NCI-H1092 treated with DMSO at 0.1 percent for 48 hours (cell line): ENCODE measurements at regions not wholly inside any gene's neighbourhood (a gene's known extent, or its start where the extent isn't known, plus 50 kb on each side); places are given as distances from the start of the nearest gene placed in this dataset.

Source experiments
- DNase-seq: peaks from one replicate; lab custom pipeline; 2025; lab: John Stamatoyannopoulos, UW

- DNase-seq, result no peak
Observed at GRCh38 chr6:19268117-19268516, 569.1 kb upstream of the ID4 start.

GRCh38 chr6:19268718-19269117 is 568.5 kb upstream of the ID4 start:
- no peak for DNase-seq

GRCh38 chr6:19269341-19269898 is 567.8 kb upstream of the ID4 start:
- DNase-seq, result no peak

- DNase-seq, result no peak
Observed at GRCh38 chr6:19270616-19271015, 566.6 kb upstream of the ID4 start.

GRCh38 chr6:19279273-19279684 is 557.9 kb upstream of the ID4 start:
- DNase-seq, result no peak

- no peak for DNase-seq
Observed at GRCh38 chr6:19287928-19288327, 549.2 kb upstream of the ID4 start.

GRCh38 chr6:19289457-19289856 is 547.7 kb upstream of the ID4 start:
- DNase-seq, result no peak

GRCh38 chr6:19297880-19298279 is 539.3 kb upstream of the ID4 start:
- DNase-seq, result peak; percentile 12

GRCh38 chr6:19298421-19298820 is 538.7 kb upstream of the ID4 start:
- no peak for DNase-seq

GRCh38 chr6:19299129-19299528 is 538.0 kb upstream of the ID4 start:
- no peak for DNase-seq

GRCh38 chr6:19301980-19302379 is 535.2 kb upstream of the ID4 start:
- DNase-seq, result peak; percentile 73

- peak; percentile 89 for DNase-seq
Observed at GRCh38 chr6:19303383-19303782, 533.8 kb upstream of the ID4 start.

GRCh38 chr6:19309661-19310060 is 527.5 kb upstream of the ID4 start:
- no peak for DNase-seq

GRCh38 chr6:19311786-19312185 is 525.4 kb upstream of the ID4 start:
- peak; percentile 3 for DNase-seq

GRCh38 chr6:19312241-19312978 is 524.8 kb upstream of the ID4 start:
- DNase-seq, result no peak

- no peak for DNase-seq
Observed at GRCh38 chr6:19317431-19317986, 519.7 kb upstream of the ID4 start.

GRCh38 chr6:19319005-19319404 is 518.2 kb upstream of the ID4 start:
- no peak for DNase-seq

- DNase-seq, result no peak
Observed at GRCh38 chr6:19320111-19320581, 517.0 kb upstream of the ID4 start.

- DNase-seq, result no peak
Observed at GRCh38 chr6:19322691-19323485, 514.3 kb upstream of the ID4 start.

- DNase-seq, result no peak
Observed at GRCh38 chr6:19324376-19324775, 512.8 kb upstream of the ID4 start.

GRCh38 chr6:19325335-19325789 is 511.8 kb upstream of the ID4 start:
- no peak for DNase-seq

- no peak for DNase-seq
Observed at GRCh38 chr6:19327241-19327640, 509.9 kb upstream of the ID4 start.

- DNase-seq, result no peak
Observed at GRCh38 chr6:19327661-19328060, 509.5 kb upstream of the ID4 start.
